HG02885 (cell line): ENCODE measurements at regions not wholly inside any gene's neighbourhood (a gene's known extent, or its start where the extent isn't known, plus 50 kb on each side); places are given as distances from the start of the nearest gene placed in this dataset.
"Not testable (repeated sequence)": the region's sequence is repeated elsewhere in the genome, so short reads cannot be mapped to it uniquely, and the experiment has no call there.

ENCODE experiments used
- ATAC-seq: cut with Tn5 transposase; IDR thresholded peaks from one replicate; pipeline ENCODE4 v1.9.1; 2021; ENCODE audit warnings: mild to moderate bottlenecking; ENCODE audit not compliant: unreplicated experiment, poor library complexity

DNA sequence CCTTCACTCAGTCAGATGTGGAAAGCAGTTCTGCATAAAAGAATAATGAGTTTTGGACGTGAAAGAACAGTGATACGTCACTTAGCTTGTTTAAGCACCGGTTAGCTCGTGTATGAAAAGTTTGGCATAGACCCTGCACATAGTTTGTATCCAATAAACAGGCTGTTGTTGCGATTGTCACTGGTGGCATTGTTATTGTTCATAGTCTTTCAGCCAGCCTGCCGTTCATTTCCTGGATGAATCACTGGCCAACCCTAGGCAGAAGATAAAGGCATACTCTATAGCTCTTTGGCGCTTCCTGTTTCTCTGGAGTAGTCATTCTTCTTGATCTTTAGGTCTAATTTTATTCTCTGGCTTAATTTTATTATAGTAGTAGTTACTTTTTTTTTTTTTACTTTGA, 57.8 kb upstream of the ANKRD30A start:
- ATAC-seq = no peak

- ATAC-seq = not testable (repeated sequence)
Measured at GRCh38 chr10:37062296-37062695, 63.1 kb upstream of the ANKRD30A start.

- no peak for ATAC-seq
Measured at GRCh38 chr10:37057261-37057660, 68.1 kb upstream of the ANKRD30A start.

DNA sequence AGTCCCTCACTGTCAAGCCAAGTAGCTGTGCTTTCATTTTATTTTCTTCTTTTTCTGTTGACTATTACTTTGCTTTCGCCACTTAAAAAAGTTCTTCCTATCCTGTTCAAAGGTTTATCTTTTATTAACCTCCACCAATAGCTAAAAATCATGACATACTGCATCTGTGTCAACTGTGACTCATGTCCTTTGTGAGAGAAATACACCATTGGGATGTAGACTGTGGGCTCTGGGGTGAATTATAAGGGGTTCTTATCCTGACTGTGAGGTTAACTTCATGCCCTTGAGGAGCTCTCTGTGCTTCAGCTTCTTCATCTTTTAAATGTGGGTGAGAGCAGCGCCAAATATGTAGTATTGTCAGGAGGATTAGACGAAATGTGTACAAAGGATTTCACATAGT, 71.9 kb upstream of the ANKRD30A start:
- no peak for ATAC-seq

DNA sequence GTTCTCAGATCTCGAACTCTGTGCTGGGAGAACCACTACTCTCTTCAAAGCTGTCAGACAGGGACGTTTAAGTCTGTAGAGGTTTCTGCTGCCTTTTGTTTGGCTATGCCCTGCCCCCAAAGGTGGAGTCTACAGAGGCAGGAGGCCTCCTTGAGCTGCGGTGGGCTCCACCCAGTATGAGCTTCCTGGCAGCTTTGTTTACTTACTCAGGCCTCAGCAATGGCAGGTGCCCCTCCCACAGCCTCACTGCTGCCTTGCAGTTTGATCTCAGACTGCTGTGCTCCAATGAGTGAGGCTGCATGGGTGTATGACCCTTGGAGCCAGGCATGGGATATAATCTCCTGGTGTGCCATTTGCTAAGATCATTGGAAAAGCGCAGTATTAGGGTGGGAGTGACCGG, 75.4 kb upstream of the ANKRD30A start:
- not testable (repeated sequence) for ATAC-seq

- ATAC-seq = not testable (repeated sequence)
Measured at GRCh38 chr10:37044319-37044718, 81.1 kb upstream of the ANKRD30A start.

DNA sequence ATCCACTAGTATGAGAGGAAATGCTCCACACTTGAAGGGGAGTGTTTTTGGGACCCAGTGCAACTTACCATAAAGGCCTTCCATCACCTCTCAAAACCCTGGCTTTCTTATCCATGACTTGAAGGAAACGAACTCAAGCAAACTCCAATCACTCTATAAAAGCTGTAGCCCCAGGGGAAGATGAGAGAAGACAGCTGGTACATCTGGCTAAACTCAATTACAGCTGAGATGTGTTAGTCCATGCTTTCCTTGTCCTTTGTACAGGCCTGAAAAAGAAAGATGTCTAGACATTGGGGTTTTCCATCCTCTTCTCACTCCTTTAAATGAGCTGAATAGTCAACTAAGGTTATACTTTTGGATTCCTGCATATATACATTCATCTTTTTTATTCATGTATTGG, 89.5 kb upstream of the ANKRD30A start:
- no peak for ATAC-seq

DNA sequence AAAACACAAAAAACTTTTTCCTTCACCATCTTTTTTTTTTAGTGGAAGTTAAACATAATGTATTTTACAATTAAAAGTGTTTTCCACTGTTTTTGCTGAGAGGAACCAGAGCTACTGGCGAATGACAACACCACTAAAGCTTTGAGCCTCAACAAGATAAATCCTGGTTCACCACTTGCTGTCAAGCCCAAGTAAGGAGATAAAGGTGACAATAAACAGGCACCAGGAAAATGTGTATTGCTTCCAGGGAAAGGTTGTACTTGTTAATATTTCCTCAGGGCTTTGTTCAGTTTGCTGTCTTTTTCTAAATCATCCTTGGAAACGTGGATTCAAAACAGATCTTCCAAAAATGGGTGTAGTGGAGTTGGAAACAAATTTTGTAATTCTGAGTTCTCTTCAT, 109.9 kb upstream of the ANKRD30A start:
- ATAC-seq = no peak

GRCh38 chr10:37010741-37011140, 114.7 kb upstream of the ANKRD30A start:
- no peak for ATAC-seq

- not testable (repeated sequence) for ATAC-seq
Measured at GRCh38 chr10:37008276-37008675, 117.1 kb upstream of the ANKRD30A start.

DNA sequence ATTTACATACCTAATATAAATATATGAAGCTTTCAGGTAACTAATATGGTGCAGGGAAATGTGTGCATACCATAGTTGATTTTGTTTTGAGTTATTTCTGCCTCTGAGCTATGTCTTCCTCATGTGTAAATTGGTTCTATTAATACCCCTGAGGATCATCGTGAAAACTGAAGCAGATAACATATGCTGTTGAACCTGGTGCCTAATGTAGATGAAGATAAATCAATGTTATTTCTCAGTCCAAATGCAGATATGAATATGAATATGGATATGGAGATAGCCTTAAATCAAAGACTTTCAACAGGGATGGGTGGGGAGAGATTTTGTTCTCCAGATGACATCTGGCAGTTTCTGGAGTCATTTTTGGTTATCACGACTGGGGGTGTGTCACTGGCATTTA, 122.3 kb upstream of the ANKRD30A start:
- ATAC-seq = no peak

- not testable (repeated sequence) for ATAC-seq
Measured at GRCh38 chr10:36995806-36996205, 129.6 kb upstream of the ANKRD30A start.

DNA sequence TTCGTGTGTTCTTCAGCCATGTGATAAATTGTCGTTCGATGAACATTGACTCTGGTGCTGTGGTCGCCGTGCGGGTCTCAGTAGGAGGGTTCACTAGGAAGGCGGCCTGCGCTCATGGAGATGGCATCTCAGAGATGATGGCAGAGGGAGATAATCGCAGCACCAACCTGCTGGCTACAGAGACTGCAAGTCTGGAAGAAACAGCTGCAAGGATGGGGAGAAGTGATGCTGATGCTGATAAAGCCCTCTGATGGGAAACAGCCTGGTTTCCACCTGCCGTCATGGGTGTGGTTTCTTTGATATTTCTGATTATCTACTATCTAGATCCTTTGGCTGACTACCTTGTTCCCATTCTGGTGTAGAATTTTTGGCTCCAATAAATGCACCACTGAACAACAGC, 130.5 kb upstream of the ANKRD30A start:
- ATAC-seq = no peak

- no peak for ATAC-seq
Measured at GRCh38 chr10:36989233-36989632, 136.2 kb upstream of the ANKRD30A start.

DNA sequence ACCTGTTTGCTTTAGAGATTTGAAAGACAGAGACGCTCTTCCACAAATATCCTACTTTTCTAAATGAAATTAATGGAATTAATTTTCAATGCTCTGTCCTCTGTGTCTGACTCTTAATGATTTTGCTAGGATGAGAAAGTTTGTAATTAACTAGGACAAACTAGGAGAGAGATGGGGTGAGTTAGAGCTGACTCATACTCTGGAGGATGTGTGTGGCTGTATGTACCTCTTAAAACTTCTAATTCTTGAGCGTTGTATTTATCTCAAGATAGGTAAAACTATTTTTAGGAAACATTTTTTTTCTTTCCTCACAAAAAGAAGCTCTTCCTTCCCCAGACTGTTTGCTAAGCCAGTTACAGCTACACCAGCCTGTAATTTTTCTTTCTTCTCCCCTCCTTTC, 178.8 kb upstream of the ANKRD30A start:
- ATAC-seq = no peak

- ATAC-seq = no peak
Measured at GRCh38 chr10:36943544-36943943, 181.9 kb upstream of the ANKRD30A start.

DNA sequence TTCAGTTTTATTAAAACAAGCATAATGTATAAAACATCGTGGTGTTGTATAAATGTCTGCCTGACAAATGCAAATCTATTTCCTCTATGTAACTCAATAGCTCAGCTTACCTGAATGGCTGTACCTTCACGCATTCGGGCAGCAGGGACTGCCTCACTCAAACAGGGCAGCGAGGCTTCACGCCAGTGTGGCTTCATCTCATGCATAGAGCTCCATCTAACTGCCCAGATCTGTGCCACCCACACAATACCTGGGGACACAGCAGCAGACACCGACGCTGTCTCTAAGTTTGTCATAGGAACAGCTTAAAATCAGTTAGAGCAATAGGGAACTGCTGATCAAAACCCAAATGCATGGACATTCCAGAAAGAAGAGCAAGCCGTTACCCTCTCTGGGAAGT, 182.8 kb upstream of the ANKRD30A start:
- no peak for ATAC-seq

DNA sequence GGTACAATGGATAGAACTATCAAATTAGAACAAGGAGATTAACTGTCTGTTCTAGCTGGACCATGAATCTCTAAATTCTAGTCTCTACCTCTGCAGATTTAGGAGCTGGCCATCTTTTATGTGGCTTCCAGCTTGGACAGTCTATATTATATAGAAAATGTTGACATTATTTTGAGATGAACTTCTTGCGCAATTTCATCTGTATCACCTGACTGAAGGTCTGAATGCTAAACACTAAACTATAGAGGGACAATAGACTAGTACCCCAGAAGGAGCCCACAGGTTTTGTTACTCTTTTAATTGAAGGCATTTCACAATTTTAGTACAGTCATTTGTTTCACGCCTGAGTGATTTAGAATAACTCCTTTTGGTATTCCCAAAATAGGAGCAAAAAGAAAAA, 222.4 kb upstream of the ANKRD30A start:
- no peak for ATAC-seq

- ATAC-seq = no peak
Measured at GRCh38 chr10:36899652-36900051, 225.7 kb upstream of the ANKRD30A start.

GRCh38 chr10:36888925-36889573, 236.3 kb upstream of the ANKRD30A start:
- peak; percentile 93 for ATAC-seq

GRCh38 chr10:36886303-36886891, 239.0 kb upstream of the ANKRD30A start:
- ATAC-seq = no peak

DNA sequence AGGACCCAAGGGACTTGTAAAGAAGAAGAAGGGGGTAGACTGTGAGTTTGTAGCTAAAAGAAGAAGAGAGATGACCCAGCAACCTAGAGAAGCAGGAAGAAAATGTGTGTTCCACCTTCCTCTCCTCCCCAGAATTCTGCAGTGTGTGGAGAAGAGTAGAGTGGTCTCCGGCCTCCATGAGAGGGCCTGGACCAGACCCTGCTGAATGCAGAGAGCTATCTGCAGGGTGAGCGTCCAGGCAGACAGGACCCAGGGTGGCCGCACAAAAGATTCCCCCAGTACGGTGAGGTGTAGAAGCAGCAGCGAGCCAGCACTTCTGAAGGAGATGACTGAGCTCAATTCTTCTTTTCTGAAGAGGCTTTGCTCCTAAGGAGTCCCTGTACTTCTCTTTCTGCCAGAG, 239.7 kb upstream of the ANKRD30A start:
- no peak for ATAC-seq
